OCI-LY1 (cell line): ENCODE measurements at regions not wholly inside any gene's neighbourhood (a gene's known extent, or its start where the extent isn't known, plus 50 kb on each side); places are given as distances from the start of the nearest gene placed in this dataset.

ENCODE experiments used
- H2AFZ ChIP-seq: fragments of 200-600 bp; sonication (generic), shearing (Covaris generic); 2 replicates; pipeline ENCODE4 v1.6.0; 2014; ENCODE audit warnings: antibody characterized with exemption, mild to moderate bottlenecking, low read length
- H3F3A ChIP-seq: fragments of 200-600 bp; sonication (generic), shearing (Covaris generic); 2 replicates; pipeline ENCODE4 v1.6.0; 2014; ENCODE audit warnings: mild to moderate bottlenecking, antibody characterized with exemption, low read length, moderate library complexity; ENCODE audit not compliant: insufficient read depth
- H3K27ac ChIP-seq: fragments of 200-600 bp; sonication (generic); 2 replicates; pipeline ENCODE4 v1.5.1; 2014; ENCODE audit warnings: low read length, mixed run types, mild to moderate bottlenecking, low read depth; ENCODE audit not compliant: poor library complexity, severe bottlenecking
- H3K27me3 ChIP-seq: fragments of 200-600 bp; sonication (generic); 2 replicates; pipeline ENCODE4 v1.6.0; 2014; ENCODE audit warnings: antibody characterized with exemption, mild to moderate bottlenecking, low read length, moderate library complexity; ENCODE audit not compliant: insufficient read depth
- H3K36me3 ChIP-seq: fragments of 200-600 bp; sonication (generic); 2 replicates; pipeline ENCODE4 v1.6.1; 2014; ENCODE audit warnings: mild to moderate bottlenecking, antibody characterized with exemption, low read length, moderate library complexity, mixed read lengths; ENCODE audit not compliant: insufficient read depth
- H3K4me1 ChIP-seq: fragments of 200-600 bp; sonication (generic); 2 replicates; pipeline ENCODE4 v1.5.1; 2014; ENCODE audit warnings: mild to moderate bottlenecking, low read length, moderate library complexity; ENCODE audit not compliant: insufficient read depth, severe bottlenecking
- H3K4me2 ChIP-seq: fragments of 200-600 bp; sonication (generic), shearing (Covaris generic); 2 replicates; pipeline ENCODE4 v1.6.1; 2014; ENCODE audit warnings: low read length
- H3K4me3 ChIP-seq: fragments of 200-600 bp; sonication (generic); 2 replicates; pipeline ENCODE4 v1.5.1; 2014; ENCODE audit warnings: low read length, low read depth, mild to moderate bottlenecking, mixed read lengths; ENCODE audit not compliant: poor library complexity, severe bottlenecking
- H3K79me2 ChIP-seq: fragments of 200-600 bp; shearing (Covaris generic); 2 replicates; pipeline ENCODE4 v1.6.1; 2016; ENCODE audit warnings: mixed run types, low read length, mixed read lengths; ENCODE audit not compliant: insufficient read depth
- H3K9ac ChIP-seq: fragments of 200-600 bp; sonication (generic), shearing (Covaris generic); 2 replicates; pipeline ENCODE4 v1.6.1; 2014; ENCODE audit warnings: mild to moderate bottlenecking, low read length, mixed read lengths
- H3K9me2 ChIP-seq: fragments of 200-600 bp; sonication (generic), shearing (Covaris generic); 2 replicates; pipeline ENCODE4 v1.6.1; 2014; ENCODE audit warnings: low read depth, mild to moderate bottlenecking, low read length, mixed read lengths
- H3K9me3 ChIP-seq: fragments of 200-600 bp; shearing (Covaris generic); 2 replicates; pipeline ENCODE4 v1.6.1; 2014; ENCODE audit warnings: low read length, mixed read lengths
- H4K20me1 ChIP-seq: fragments of 200-600 bp; sonication (generic), shearing (Covaris generic); 2 replicates; pipeline ENCODE4 v1.6.0; 2016; ENCODE audit warnings: mild to moderate bottlenecking, low read length; ENCODE audit not compliant: insufficient read depth
- CTCF ChIP-seq: fragments of 200-600 bp; sonication (generic), shearing (Covaris generic); IDR thresholded peaks from 2 replicates; pipeline ENCODE4 v1.5.1; 2017; ENCODE audit warnings: mild to moderate bottlenecking, antibody characterized with exemption, low read length, moderate library complexity, mixed read lengths
- EZH2 ChIP-seq: fragments of 200-600 bp; sonication (generic), shearing (Covaris generic); IDR thresholded peaks from 2 replicates; pipeline ENCODE4 v1.8.0; 2017; ENCODE audit warnings: borderline replicate concordance, mixed run types, mild to moderate bottlenecking, antibody characterized with exemption, low read length, moderate library complexity, mixed read lengths

- no peaks in the 10 kb centered on the region for H3K36me3 ChIP-seq
- TF ChIP-seq CTCF (no peak), EZH2 (no peak)
- H3K4me3 ChIP-seq = no peak overlapping the region
- H3K27me3 ChIP-seq = no peaks in the 10 kb centered on the region
- H3K4me1 ChIP-seq = no peaks in the 10 kb centered on the region
- H4K20me1 ChIP-seq = no peaks in the 10 kb centered on the region
- no peaks in the 10 kb centered on the region for H3F3A ChIP-seq
- no peak overlapping the region for H3K27ac ChIP-seq
- H3K4me2 ChIP-seq = no peak overlapping the region
- H2AFZ ChIP-seq = no peak overlapping the region
- H3K79me2 ChIP-seq = no peaks in the 10 kb centered on the region
- no peaks in the 10 kb centered on the region for H3K9me3 ChIP-seq
- H3K9ac ChIP-seq = no peak overlapping the region
- no peaks in the 10 kb centered on the region for H3K9me2 ChIP-seq
Measured at GRCh38 chr16:65229191-65229662, 107.4 kb upstream of the CDH11 start.

- Histone ChIP-seq H3K79me2 (no peaks in the 10 kb centered on the region), H3K9ac (no peak overlapping the region), H3K9me3 (no peaks in the 10 kb centered on the region), H3K4me1 (no peaks in the 10 kb centered on the region), H4K20me1 (no peaks in the 10 kb centered on the region), H3K4me3 (no peak overlapping the region), H3K27ac (no peak overlapping the region), H2AFZ (no peak overlapping the region), H3K9me2 (no peaks in the 10 kb centered on the region), H3F3A (no peaks in the 10 kb centered on the region), H3K27me3 (no peaks in the 10 kb centered on the region), H3K4me2 (no peak overlapping the region), H3K36me3 (no peaks in the 10 kb centered on the region)
- no peak for TF ChIP-seq CTCF
- no peak for TF ChIP-seq EZH2
Measured at GRCh38 chr16:65227150-65227835, 105.4 kb upstream of the CDH11 start.

DNA sequence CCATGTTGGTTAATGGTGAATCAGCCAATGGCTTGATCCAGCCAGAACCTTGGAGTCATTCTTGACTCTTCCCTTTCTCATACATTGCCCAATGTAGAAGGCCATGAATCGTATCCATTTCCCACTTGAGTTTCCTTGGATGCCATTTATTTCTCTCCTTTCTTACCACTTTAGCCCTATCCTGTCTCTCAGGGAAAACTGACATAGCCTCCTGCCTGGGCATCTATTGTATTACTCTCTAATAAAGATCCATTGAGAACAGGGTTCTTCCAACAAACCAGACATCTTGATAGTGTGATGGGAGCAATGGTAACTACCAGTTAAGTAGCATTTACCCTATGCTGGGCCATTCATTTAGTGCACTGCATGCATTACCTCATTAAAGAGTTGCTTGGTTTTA is 104.2 kb upstream of the CDH11 start:
- no peaks in the 10 kb centered on the region for H4K20me1 ChIP-seq
- no peaks in the 10 kb centered on the region for H3K9me2 ChIP-seq
- TF ChIP-seq EZH2 (no peak), CTCF (no peak)
- no peak overlapping the region for H2AFZ ChIP-seq
- H3K79me2 ChIP-seq = no peaks in the 10 kb centered on the region
- no peaks in the 10 kb centered on the region for H3F3A ChIP-seq
- H3K9ac ChIP-seq = no peak overlapping the region
- no peaks in the 10 kb centered on the region for H3K4me1 ChIP-seq
- H3K9me3 ChIP-seq = no peaks in the 10 kb centered on the region
- H3K27ac ChIP-seq = no peak overlapping the region
- no peak overlapping the region for H3K4me3 ChIP-seq
- no peaks in the 10 kb centered on the region for H3K36me3 ChIP-seq
- no peak overlapping the region for H3K4me2 ChIP-seq
- no peaks in the 10 kb centered on the region for H3K27me3 ChIP-seq
